ENCODE measurements at regions not wholly inside any gene's neighbourhood (a gene's known extent, or its start where the extent isn't known, plus 50 kb on each side); places are given as distances from the start of the nearest gene placed in this dataset.

DNA sequence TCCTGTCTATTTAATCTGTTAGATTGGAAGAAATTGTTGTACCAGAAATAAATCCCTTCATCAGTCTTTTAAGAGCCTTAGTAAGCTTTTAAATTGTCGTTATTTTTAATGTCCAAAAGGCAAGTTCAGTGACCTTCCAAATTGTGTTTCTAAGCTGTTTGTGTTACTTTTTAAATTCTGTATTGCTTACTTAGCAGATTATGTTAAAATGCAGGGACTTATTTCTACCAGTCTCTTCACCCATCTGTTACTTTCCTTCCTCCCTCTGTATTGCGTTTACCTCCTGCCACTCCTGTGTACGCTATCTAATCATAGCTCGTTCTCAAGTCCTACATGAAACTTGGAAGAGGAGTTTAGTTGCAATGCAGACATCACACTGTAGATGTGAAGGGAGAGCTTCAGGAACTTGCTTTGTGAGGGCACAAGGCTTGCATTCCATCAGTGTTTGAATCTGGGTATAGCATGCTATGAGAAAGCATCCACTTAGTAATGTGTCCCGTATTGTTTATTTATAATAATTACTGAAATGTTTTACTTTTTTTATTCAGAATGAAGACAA lies 406.5 kb upstream of the RGS6 start:
- no peak for TF ChIP-seq POLR2A (IDR thresholded peaks at IDR 0.05)
- TF ChIP-seq, protein P1, sequence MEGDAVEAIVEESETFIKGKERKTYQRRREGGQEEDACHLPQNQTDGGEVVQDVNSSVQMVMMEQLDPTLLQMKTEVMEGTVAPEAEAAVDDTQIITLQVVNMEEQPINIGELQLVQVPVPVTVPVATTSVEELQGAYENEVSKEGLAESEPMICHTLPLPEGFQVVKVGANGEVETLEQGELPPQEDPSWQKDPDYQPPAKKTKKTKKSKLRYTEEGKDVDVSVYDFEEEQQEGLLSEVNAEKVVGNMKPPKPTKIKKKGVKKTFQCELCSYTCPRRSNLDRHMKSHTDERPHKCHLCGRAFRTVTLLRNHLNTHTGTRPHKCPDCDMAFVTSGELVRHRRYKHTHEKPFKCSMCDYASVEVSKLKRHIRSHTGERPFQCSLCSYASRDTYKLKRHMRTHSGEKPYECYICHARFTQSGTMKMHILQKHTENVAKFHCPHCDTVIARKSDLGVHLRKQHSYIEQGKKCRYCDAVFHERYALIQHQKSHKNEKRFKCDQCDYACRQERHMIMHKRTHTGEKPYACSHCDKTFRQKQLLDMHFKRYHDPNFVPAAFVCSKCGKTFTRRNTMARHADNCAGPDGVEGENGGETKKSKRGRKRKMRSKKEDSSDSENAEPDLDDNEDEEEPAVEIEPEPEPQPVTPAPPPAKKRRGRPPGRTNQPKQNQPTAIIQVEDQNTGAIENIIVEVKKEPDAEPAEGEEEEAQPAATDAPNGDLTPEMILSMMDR (IDR thresholded peaks at IDR 0.05 in 4 of 5, conservative IDR thresholded peaks at IDR 0.05 in 1 of 5) = no peak

Measured in gastrocnemius medialis (tissue), 4 donors.